Activated CD8-positive, alpha-beta memory T cell treated with anti-CD3 and anti-CD28 coated beads for 48 hours (primary cell): ENCODE measurements at regions not wholly inside any gene's neighbourhood (a gene's known extent, or its start where the extent isn't known, plus 50 kb on each side); places are given as distances from the start of the nearest gene placed in this dataset.
"Not testable (repeated sequence)": the region's sequence is repeated elsewhere in the genome, so short reads cannot be mapped to it uniquely, and the experiment has no call there.

Experiments
- DNase-seq, 3 experiments: peaks; one replicate each; pipeline ENCODE4 v3.0.0-alpha.2; 2020; ENCODE audit warnings: low read depth in 2 of 3, low spot score in 2 of 3

DNA sequence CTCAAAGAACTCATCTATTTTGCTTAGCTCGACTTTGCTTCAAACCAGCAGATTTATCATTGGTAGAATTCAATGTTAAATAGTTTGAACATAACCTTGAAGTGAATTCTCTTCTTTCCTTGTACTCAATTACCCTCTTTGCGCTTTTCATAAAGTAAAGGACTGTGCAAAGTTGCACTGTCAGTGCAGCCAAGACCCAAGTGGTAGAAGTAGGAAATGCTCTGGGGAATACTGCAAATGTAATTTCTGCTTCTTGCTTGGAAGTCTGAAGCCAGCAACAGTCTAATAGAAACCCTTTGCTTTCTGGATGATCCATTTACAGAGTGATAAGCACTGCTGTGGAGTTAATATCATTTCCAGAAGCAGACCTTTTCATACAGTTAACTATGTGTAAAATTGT, 936.7 kb upstream of the TMPRSS15 start:
- DNase-seq, result no peak

DNA sequence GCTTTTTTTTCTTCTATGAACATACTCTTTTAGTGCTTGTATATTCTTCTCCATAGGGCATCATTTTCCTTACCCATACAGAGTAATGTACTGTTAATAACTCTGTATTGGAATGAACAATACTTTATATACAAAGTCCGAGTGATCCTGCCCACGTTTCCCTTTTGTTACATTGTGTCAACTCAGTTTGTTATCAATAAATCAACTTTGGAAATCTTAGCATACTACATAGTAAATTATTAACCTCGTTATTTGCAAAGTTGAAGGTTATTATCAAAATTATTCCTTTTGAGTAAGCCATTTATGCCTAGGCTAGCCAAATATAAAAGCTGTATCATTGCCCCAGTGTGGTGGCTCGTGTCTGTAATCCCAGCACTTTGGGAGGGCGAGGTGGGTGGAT, 937.4 kb upstream of the TMPRSS15 start:
- DNase-seq, result no peak

DNA sequence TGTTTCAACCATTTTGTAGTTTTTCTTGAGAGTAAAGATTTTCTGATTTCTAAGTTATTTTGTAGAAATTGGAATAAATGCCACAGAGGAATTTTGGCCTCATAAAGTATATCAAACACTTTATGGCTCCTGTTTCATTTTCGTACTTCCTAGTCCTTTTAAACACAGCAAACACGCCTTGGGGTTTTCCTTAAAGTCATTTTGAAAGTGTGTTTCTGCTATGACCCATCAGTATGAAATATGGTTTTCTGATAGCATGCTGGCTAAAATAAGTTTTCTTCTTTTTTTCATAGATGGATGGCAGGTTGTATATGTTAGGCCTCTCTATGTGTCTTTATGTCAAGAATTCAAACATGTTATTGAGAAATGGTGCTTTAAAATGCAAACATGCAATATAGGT, 940.1 kb upstream of the TMPRSS15 start:
- no peak for DNase-seq

DNA sequence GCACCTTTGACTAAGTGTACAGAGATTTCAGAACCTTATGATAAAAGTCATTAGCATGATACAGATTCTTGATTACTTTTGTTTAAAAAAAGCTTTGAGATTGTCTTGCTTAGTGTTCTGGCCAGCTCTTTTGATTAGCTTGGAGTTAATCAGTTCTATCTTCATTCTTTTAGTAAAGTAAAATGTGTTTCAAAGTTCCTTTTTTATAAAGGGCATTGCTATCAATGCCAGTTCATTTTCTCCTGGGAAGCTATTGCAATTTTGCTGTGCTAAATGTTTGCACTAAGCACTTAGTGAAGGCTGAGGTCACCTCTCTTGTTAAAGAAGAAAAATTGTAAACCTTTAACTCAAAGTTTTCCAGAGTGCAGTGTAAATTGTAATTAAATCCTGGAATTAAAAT, 946.7 kb upstream of the TMPRSS15 start:
- no peak for DNase-seq

DNA sequence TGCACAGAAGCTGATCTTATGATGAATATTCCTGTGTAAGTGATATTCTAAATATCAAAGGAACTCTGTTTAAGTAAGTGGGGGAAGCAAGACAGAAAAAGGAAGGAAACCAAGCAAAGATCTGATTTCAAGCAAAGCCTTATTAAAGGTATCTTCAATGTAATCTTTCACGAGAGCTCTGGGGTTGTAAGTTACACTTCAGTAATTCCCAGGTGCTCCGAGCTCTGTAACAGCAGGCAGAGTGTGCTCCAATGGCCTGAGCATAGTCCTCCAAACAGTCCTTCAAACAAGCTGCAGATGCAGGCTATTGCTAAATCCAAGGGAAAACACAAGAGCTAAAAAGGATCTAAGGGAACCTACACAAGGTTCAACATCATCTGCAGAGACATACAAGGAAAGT, 949.7 kb upstream of the TMPRSS15 start:
- no peak for DNase-seq

DNA sequence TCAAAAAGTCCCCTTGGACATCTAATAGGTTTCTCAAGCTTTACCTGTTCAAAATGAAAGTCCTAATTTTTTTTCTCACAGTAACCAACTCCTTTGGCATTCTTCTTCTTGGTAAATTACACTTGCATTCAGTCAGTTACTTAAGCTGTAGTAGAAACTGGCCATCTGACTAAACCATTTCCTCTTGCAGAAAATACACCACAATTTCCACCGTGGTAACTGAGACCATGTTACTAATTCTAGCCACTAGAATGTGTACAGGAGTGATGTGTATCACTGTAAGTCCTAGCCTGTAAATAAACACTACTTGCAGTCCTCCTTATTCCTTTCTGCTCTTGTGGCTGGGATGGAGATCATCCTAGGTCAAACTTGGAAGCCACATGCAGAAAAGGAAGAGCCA, 965.4 kb upstream of the TMPRSS15 start:
- DNase-seq, result no peak

DNA sequence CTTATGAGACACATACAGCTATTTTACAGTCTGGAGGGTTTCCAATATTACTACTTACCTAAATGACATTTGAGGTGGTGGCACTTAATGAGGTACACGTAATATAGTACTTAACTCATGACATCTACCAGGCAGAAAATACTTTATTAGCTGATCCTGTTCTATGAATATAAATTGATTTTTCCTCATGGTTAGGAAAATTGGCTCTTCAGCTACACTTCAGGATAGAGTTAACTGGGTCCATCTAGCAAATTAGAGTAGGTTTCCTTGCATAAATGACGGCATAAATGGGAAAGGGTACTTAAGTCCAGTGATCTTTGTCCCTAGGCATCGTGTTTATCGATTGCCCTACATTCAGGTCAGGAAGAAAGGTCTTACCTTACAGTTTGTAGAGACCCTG, 988.8 kb upstream of the TMPRSS15 start:
- DNase-seq, result no peak

DNA sequence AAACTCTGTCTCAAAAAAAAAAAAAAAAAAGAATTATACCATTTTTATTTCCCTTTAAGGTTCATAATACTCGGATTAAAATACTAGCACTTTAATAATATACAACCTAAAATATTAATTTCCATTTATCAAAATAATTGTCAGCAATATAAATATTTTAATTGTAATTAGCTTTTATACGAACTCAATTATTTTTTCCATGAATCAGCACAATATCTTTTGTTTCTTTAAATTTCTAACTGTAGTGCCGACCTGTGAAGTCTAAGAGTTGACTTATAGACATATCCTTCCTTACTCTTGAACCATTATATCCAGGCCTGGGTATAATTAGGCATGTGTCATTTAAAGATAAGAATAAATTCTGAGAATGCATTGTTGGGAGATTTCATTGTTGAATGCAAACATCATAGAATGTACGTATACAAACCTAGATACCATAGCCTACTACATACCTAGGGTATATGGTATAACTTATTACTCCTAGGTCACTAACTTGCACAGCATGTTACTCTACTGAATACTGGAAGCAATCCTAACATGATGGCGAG, 996.7 kb upstream of the TMPRSS15 start:
- DNase-seq, result no peak

DNA sequence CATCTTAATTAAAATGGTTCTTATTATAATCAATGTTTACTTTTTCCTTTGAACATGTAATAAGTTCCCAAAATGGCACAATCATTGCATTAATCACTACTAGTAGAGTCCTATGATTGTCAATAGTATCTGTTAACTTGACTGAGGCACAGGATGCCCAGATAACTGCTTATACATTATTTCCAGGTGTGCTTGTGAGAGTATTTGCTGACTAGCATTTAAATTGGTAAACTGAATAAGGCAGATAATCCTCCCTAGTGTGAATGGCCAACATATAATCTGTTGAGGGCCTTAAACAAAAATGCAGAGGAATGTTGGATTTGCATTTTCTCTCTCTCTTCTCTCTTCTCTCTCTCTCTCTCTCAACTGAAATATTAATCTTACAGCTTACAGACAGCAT, 999.3 kb upstream of the TMPRSS15 start:
- no peak for DNase-seq

DNA sequence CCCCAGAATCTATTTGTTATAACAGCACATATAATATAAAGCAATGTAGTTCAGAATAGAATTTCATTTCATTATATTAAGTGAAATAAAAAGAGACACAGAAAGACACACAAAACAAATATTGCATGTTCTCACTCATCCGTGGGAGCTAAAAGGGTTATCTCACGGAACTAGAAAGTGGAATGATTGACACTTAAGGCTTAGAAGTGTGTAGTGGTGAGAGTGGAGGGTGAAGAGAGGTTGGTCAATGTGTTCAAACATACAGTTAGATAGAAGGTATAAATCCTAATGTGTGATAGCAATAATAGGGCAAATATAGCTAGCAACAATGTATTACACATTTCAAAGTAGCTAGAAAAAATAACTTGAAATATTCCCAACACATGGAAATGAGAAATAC, 1001.7 kb upstream of the TMPRSS15 start:
- no peak for DNase-seq

DNA sequence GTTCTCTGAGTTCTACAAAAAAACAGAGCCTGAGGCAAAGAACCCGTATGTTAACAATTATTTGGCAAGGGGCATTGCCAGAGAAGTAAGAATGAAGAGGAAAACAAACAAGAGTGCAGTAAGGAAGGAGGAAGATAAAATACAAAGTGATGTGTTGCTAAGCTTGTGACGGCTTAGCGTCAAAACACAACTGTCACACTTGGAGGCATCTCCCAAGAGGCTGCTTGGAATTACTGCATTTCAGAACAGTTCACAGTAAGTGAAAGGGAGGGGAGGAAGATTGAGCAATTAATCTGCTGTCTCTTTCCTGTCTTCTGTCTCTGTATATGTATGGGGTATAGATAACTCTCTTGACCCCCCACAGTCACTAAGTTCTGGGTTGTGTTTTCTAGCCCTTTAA, 1017.0 kb upstream of the TMPRSS15 start:
- DNase-seq, result no peak

DNA sequence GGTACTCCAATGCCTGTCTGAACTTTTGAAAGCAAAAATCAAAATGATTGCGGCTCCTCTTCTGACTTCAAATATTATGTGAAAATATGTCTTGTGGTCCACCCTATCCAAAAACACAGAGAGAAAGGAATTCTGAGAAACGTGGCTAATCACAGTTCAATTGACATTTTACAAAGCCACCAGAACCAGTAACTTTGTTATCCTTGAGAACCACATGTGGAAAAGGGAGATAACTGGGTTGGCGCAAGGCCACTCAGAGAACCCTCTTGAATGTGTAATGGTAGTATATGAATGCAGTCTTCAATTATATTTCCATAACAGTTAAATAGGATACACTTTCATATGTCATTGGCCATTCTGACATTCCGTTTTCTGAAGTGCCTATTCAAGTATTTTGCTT, 1030.0 kb upstream of the TMPRSS15 start:
- no peak for DNase-seq

DNA sequence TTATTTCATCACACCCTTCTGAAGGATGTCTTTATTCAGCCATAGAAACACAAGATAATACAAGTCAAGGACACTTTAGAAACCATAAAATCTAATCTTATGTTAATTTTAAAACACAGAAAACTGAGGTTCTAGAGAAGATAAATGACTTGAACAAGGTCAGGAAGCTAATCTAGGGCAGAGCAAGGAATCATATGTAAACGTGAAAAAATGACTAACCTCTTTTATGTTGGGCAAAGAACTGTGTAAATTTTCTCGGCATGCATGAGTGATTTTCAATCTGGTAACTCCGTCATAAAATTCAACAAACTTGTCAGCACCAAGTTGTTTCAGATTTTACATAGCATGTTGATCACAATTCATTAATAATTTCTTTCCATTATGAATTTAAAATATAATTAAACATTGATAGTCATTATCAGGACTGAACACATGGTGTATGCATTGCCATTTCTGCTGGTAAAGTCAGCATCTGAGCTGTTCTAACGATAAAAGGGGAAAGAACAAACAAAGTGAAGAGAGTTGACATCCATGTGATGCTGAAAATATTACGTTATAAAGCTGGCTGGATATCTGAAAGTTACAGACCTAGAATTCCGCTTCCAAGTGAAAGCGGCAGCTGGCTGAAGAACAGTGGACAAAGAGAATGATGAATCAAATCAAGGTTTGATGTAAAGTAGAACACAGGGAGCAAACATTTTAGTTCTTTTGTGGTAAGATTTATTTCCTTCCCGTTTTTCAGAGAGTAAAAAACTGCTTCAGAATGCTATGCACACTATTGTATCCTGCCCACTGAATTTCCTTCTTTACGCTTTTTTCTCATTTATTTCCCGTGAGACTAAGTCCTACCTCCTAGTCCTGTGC, 1037.4 kb upstream of the TMPRSS15 start:
- no peak for DNase-seq

DNA sequence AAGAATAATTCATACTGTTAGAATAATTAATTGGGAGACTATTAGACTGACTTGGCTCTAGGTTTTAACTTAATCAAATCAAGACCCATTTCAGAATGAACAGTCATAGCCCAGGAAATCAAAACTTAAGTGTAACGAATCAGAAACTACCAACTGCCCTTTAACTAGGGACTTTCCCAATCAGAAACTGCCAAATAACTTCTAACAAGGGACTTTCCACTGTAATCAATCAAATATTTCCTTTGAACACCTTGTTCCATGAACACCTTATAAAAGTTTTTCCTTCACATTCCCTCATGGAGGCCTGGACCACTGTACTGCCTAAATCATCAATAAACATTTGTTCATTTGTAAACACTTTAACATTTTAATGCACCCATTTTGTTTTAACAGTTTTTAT, 1054.7 kb upstream of the TMPRSS15 start:
- DNase-seq, result no peak

DNA sequence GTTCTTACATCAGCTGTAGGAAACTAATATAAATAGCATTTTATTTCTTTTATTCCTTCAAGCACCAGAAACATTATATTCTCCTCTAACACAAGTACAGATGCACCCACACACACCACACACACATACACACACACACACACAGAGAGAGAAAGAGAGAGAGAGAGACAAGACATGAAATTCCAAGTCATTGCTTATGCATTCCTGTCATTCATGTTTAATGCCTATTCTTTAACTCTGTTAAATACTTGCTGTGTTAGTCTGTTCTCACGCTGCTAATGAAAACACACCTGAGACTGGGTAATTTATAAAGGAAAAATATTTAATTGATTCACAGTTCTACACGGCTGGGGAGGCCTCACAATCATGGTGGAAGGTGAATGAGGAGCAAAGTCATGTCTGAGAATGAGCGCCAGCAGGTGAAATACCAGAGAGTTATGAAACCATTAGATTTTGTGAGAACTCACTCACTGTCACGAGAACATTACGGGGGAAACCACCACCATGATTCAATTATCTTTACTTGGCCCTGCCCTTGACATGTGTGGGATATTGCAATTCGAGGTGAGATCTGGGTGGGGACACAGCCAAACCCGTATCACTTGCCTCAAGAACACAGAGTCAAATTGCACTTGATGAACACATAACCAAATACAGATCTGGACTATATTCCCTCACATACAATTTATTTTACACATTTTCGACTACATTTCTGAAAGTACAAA, 1058.1 kb upstream of the TMPRSS15 start:
- DNase-seq, result no peak

DNA sequence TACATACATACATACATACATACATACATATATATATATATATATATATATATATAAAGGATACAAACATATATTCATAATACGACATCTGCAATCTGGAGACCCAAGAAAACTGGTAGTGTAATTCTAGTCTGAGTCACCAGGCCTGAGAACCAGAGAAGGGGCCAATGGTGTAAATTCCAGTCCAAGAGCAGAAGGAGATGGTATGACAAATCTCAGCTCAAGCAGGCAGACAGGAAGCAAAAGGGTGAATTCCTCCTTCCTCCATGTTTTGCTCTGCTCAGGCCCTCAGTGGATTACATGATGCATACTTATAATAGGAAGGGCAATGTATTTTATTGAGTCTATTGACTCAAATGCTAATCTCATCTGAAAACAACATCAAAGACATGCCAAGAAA, 1060.4 kb upstream of the TMPRSS15 start:
- DNase-seq, result no peak

DNA sequence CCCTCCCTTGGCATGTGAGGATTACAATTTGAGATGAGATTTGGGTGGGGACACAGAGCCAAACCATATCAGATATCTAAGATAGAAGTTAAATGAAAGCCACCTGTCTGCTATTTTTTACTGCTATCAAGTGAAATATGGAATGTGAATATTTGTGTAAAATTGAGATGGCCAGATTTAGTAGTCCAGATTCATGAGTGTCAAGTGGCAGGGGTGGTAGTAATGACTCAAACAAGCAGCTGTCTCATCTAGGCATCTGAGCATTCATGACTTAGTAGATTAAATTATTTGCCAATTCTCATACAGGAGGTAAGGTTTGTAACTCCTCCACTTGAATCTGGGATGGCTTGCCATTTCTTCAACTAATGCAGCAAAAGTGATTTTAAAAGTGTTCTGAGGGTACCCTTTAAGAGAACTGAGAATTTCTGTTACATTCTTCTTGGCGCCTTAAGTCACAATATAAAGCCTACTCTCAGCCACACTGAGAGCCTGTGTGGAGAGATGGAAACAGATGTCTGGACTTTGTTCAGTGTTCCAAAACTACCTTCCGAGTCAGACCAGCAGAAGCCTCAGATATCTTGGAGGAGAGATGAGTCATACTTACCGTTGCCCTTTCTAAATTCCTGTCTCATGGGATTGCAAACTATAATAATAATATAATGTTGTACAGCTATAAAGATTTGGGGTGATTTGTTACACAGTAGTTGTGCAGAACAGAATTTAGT, 1065.6 kb upstream of the TMPRSS15 start:
- DNase-seq, result no peak

DNA sequence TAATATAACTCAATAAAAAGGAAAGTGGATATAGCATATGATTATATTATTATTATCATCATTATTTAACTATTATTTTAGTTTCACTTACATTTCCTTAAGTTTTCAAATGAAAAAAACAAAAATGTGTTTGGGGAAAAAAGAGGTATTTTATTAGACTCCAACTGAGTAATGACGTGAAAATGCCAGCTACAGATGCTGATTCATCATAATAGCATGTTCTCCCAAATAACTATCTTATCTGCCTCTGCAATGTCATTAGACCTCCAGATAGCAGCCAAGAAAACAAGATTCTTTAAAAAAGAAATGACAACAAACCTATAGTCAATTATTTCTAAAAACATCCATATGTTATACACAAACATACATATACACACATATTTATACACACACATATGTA, 1071.9 kb upstream of the TMPRSS15 start:
- DNase-seq, result no peak

DNA sequence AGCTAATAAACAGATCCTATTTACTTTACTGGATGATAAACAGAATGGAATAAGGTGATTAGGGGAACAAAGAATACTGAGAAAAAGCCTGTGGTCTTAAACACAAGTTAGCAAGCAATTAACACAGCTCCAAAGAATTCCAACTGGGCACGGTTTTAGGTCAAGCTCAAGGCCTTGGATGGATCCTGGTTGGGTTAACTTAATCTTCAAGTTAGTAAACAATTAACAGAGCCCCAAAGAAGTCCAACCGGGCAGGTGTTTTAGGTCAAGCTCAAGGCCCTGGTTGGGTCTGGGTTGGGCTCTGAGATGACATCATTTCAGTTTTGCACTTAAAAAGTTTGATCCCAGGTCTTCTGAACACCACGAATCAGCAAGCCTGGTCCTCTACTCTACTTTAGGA, 1086.3 kb upstream of the TMPRSS15 start:
- DNase-seq, result no peak

DNA sequence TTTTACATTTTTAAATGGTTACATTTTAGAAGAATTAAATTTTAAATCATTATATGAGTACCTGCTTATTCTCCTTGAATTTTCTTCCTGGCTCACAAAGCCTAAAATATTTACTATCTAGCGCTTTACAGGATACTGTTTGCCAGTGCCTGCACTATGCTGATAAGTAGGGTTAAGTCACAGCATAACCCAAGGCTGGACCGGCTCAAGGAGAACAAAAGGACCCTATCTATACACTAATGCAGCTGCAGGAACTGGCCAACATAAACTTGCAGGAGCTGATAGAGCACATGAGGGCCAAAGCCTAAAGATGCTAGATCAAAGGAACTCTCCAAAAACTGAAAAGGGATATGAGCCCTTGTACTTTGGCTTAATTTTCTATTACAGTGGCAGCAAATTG, 1086.9 kb upstream of the TMPRSS15 start:
- no peak for DNase-seq

DNA sequence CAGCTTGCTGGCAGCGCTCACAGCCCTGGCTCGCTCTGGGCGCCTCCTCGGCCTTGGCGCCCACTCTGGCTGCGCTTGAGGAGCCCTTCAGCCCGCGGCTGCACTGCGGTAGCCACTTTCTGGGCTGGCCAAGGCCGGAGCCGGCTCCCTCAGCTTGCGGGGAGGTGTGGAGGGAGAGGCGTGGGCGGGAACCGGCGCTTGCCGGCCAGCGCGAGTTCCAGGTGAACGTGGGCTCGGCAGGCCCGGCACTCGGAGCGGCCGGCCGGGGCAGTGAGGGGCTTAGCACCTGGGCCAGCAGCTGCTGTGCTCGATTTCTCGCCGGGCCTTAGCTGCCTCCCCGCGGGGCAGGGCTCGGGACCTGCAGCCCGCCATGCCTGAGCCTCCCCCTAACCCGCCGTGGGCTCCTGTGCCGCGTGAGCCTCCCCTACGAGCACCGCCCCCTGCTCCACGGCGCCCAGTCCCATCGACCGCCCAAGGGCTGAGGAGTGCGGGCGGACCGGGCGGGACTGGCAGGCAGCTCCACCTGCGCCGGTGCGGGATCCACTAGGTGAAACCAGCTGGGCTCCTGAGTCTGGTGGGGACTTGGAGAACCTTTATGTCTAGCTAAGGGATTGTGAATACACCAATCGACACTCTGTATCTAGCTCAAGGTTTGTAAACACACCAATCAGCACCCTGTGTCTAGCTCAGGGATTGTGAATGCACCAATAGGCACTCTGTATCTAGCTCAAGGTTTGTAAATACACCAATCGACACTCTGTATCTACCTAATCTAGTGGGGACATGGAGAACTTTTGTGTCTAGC, 1090.1 kb upstream of the TMPRSS15 start:
- not testable (repeated sequence) for DNase-seq
